ENCODE measurements at regions not wholly inside any gene's neighbourhood (a gene's known extent, or its start where the extent isn't known, plus 50 kb on each side); places are given as distances from the start of the nearest gene placed in this dataset.

GRCh38 chr12:46917821-46918220 is 92.0 kb upstream of the SLC38A4 start:
- no peak overlapping the region for H3K4me3 ChIP-seq (replicated peaks in 1 of 2; ENCODE audit: low read depth in 2 of 2, low read length in 2 of 2)
- no peak for TF ChIP-seq CTCF (IDR thresholded peaks at IDR 0.05; ENCODE audit: low read depth, low read length)
- DNase-seq (ENCODE audit: low read depth in 2 of 2) = no peak

GRCh38 chr12:46918631-46919030 is 92.8 kb upstream of the SLC38A4 start:
- H3K4me3 ChIP-seq (replicated peaks in 1 of 2; ENCODE audit: low read depth in 2 of 2, low read length in 2 of 2) = no peak overlapping the region
- TF ChIP-seq CTCF (IDR thresholded peaks at IDR 0.05; ENCODE audit: low read depth, low read length) = no peak
- DNase-seq (ENCODE audit: low read depth in 2 of 2) = no peak

- TF ChIP-seq CTCF (IDR thresholded peaks at IDR 0.05; ENCODE audit: low read depth, low read length) = no peak
- H3K4me3 ChIP-seq (replicated peaks in 1 of 2; ENCODE audit: low read depth in 2 of 2, low read length in 2 of 2) = no peak overlapping the region
- DNase-seq (ENCODE audit: low read depth in 2 of 2) = no peak
Observed at GRCh38 chr12:46919666-46920400, 94.0 kb upstream of the SLC38A4 start.

GRCh38 chr12:46920499-46920898 is 94.7 kb upstream of the SLC38A4 start:
- DNase-seq (ENCODE audit: low read depth in 2 of 2) = no peak
- H3K4me3 ChIP-seq (replicated peaks in 1 of 2; ENCODE audit: low read depth in 2 of 2, low read length in 2 of 2) = no peak overlapping the region
- TF ChIP-seq CTCF (IDR thresholded peaks at IDR 0.05; ENCODE audit: low read depth, low read length) = no peak

GRCh38 chr12:46921048-46921763 is 95.4 kb upstream of the SLC38A4 start:
- no peak overlapping the region for H3K4me3 ChIP-seq (replicated peaks in 1 of 2; ENCODE audit: low read depth in 2 of 2, low read length in 2 of 2)
- DNase-seq (ENCODE audit: low read depth in 2 of 2) = peak; percentile 33 to 66
- no peak for TF ChIP-seq CTCF (IDR thresholded peaks at IDR 0.05; ENCODE audit: low read depth, low read length)

- H3K4me3 ChIP-seq (replicated peaks in 1 of 2; ENCODE audit: low read depth in 2 of 2, low read length in 2 of 2) = no peak overlapping the region
- TF ChIP-seq CTCF (IDR thresholded peaks at IDR 0.05; ENCODE audit: low read depth, low read length) = no peak
- DNase-seq (ENCODE audit: low read depth in 2 of 2) = peak; percentile 63 to 75
Observed at GRCh38 chr12:46921764-46922133, 96.0 kb upstream of the SLC38A4 start.
